MM.1S (cell line): ENCODE measurements at regions not wholly inside any gene's neighbourhood (a gene's known extent, or its start where the extent isn't known, plus 50 kb on each side); places are given as distances from the start of the nearest gene placed in this dataset.

ENCODE experiments used
- EZH2 ChIP-seq: fragments of 300-600 bp; sonication (generic); optimal IDR thresholded peaks from 2 replicates; pipeline ENCODE3; 2017; ENCODE audit warnings: low read depth, mild to moderate bottlenecking, antibody characterized with exemption, low read length, mixed read lengths
- EZH2phosphoT487 ChIP-seq: fragments of 300-600 bp; sonication (generic); IDR thresholded peaks from 2 replicates; pipeline ENCODE4 v1.6.1; 2018; ENCODE audit warnings: antibody characterized with exemption, low read length
- TF ChIP-seq, protein P1 (sequence below): fragments of 300-600 bp; sonication (generic); IDR thresholded peaks from 2 replicates; pipeline ENCODE4 v1.5.1; 2016; ENCODE audit warnings: antibody characterized with exemption, low read length, mixed read lengths

DNA sequence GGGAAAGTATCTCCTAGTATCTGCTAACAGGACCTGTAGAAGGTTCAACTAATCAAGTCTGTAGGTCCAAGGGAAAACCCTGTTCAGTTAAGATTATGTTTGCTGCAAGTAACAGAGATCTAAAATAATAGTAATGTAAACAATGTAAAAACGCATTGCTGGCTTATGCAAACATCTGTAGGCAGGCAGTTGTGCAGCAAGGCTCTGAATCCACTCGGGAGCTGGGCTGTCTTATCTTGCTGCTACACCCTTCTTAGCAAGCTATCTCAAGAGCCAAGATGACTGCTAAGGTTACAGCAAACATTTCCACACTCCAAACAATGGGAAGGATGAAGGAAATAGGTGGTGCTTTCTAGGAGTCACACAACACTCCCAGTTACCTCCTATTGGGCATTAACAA lies 397.3 kb upstream of the NRSN1 start:
- TF ChIP-seq, protein P1, sequence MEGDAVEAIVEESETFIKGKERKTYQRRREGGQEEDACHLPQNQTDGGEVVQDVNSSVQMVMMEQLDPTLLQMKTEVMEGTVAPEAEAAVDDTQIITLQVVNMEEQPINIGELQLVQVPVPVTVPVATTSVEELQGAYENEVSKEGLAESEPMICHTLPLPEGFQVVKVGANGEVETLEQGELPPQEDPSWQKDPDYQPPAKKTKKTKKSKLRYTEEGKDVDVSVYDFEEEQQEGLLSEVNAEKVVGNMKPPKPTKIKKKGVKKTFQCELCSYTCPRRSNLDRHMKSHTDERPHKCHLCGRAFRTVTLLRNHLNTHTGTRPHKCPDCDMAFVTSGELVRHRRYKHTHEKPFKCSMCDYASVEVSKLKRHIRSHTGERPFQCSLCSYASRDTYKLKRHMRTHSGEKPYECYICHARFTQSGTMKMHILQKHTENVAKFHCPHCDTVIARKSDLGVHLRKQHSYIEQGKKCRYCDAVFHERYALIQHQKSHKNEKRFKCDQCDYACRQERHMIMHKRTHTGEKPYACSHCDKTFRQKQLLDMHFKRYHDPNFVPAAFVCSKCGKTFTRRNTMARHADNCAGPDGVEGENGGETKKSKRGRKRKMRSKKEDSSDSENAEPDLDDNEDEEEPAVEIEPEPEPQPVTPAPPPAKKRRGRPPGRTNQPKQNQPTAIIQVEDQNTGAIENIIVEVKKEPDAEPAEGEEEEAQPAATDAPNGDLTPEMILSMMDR: no peak
- TF ChIP-seq EZH2 (no peak), EZH2phosphoT487 (no peak)
